Mesenchymal stem cell (in vitro differentiated cells and primary cell): ENCODE measurements at regions not wholly inside any gene's neighbourhood (a gene's known extent, or its start where the extent isn't known, plus 50 kb on each side); places are given as distances from the start of the nearest gene placed in this dataset.

Experiments
- DNase-seq: peaks from one replicate; pipeline ENCODE4 v3.0.0-alpha.2; 2013
- H2AFZ ChIP-seq: one replicate; pipeline ENCODE4 v1.6.1; 2013; ENCODE audit warnings: low read depth, mild to moderate bottlenecking, control low read depth, inconsistent platforms, low read length, moderate library complexity
- H2AK5ac ChIP-seq: 2 replicates; pipeline ENCODE4 v1.6.1; 2013; ENCODE audit warnings: low read length, moderate library complexity, mild to moderate bottlenecking, inconsistent platforms; ENCODE audit not compliant: severe bottlenecking
- H2BK120ac ChIP-seq: one replicate; pipeline ENCODE4 v1.6.1; 2013; ENCODE audit warnings: low read depth, mild to moderate bottlenecking, inconsistent platforms, low read length, moderate library complexity
- H2BK12ac ChIP-seq, 2 experiments: one replicate each; pipeline ENCODE4 v1.6.1; 2013; ENCODE audit warnings: inconsistent platforms in 2 of 2, low read length in 2 of 2, mild to moderate bottlenecking in 2 of 2, moderate library complexity in 2 of 2, control low read depth in 1 of 2
- H2BK15ac ChIP-seq: one replicate; pipeline ENCODE4 v1.6.1; 2013; ENCODE audit warnings: mild to moderate bottlenecking, low read depth, inconsistent platforms; ENCODE audit not compliant: poor library complexity, severe bottlenecking
- H2BK5ac ChIP-seq: 2 replicates; pipeline ENCODE4 v1.6.1; 2013; ENCODE audit warnings: low read depth, mild to moderate bottlenecking, low read length, control low read depth, inconsistent platforms; ENCODE audit not compliant: poor library complexity, severe bottlenecking
- H3K14ac ChIP-seq, 2 experiments: one replicate each; pipeline ENCODE4 v1.6.1; 2013; ENCODE audit warnings: inconsistent platforms in 2 of 2, low read length in 2 of 2, control low read depth in 1 of 2, mild to moderate bottlenecking in 1 of 2, moderate library complexity in 1 of 2
- H3K18ac ChIP-seq, 2 experiments: one replicate each; pipeline ENCODE4 v1.6.1; 2013; ENCODE audit warnings: inconsistent platforms in 2 of 2, low read length in 2 of 2, control low read depth in 1 of 2, low read depth in 1 of 2, mild to moderate bottlenecking in 1 of 2
- H3K23ac ChIP-seq, 2 experiments: one replicate each; pipeline ENCODE4 v1.6.1; 2013; ENCODE audit warnings: inconsistent platforms in 2 of 2, low read length in 2 of 2, mild to moderate bottlenecking in 2 of 2, moderate library complexity in 2 of 2, control low read depth in 1 of 2
- H3K27ac ChIP-seq: 2 replicates; pipeline ENCODE4 v1.5.1; 2013; ENCODE audit warnings: mild to moderate bottlenecking, moderate library complexity, low read length, control low read depth, inconsistent platforms; ENCODE audit not compliant: poor library complexity, severe bottlenecking
- H3K27me3 ChIP-seq, 2 experiments: 2 replicates each; pipeline versions ENCODE4 v1.6.1 to v1.7.0; 2013; ENCODE audit warnings: low read length in 2 of 2, mild to moderate bottlenecking in 2 of 2, moderate library complexity in 2 of 2, control low read depth in 1 of 2, inconsistent platforms in 1 of 2; ENCODE audit not compliant: control insufficient read depth in 1 of 2, insufficient read depth in 1 of 2
- H3K36me3 ChIP-seq, 2 experiments: 2 replicates each; pipeline versions ENCODE4 v1.6.1 to v1.7.0; 2013; ENCODE audit warnings: low read length in 2 of 2, control low read depth in 1 of 2, inconsistent platforms in 1 of 2, low read depth in 1 of 2, mild to moderate bottlenecking in 1 of 2; ENCODE audit not compliant: insufficient read depth in 2 of 2, control insufficient read depth in 1 of 2
- H3K4ac ChIP-seq, 2 experiments: one replicate each; pipeline ENCODE4 v1.6.1; 2013; ENCODE audit warnings: inconsistent platforms in 2 of 2, low read length in 2 of 2, mild to moderate bottlenecking in 2 of 2, moderate library complexity in 2 of 2, control low read depth in 1 of 2, low read depth in 1 of 2
- H3K4me1 ChIP-seq: 2 replicates; pipeline ENCODE4 v1.6.1; 2013; ENCODE audit warnings: low read depth, low read length, control low read depth; ENCODE audit not compliant: control insufficient read depth, insufficient read depth
- H3K4me2 ChIP-seq: 2 replicates; pipeline ENCODE4 v1.6.1; 2013; ENCODE audit warnings: low read length, mild to moderate bottlenecking, inconsistent platforms; ENCODE audit not compliant: poor library complexity, severe bottlenecking
- H3K4me3 ChIP-seq, 2 experiments: 2 replicates each; pipeline versions ENCODE4 v1.5.1 to v1.7.0; 2013; ENCODE audit warnings: low read length in 2 of 2, mild to moderate bottlenecking in 2 of 2, control low read depth in 1 of 2, low read depth in 1 of 2; ENCODE audit not compliant: insufficient read depth in 1 of 2
- H3K79me1 ChIP-seq: replicated peaks from 2 replicates; pipeline ENCODE4 v1.6.1; 2013; ENCODE audit warnings: mild to moderate bottlenecking, control low read depth, low read length, inconsistent platforms; ENCODE audit not compliant: poor library complexity, severe bottlenecking
- H3K9ac ChIP-seq: 2 replicates; pipeline ENCODE4 v1.7.0; 2013; ENCODE audit warnings: mild to moderate bottlenecking, low read length, moderate library complexity
- H3K9me3 ChIP-seq: 2 replicates; pipeline ENCODE4 v1.7.0; 2013; ENCODE audit warnings: mild to moderate bottlenecking, low read length; ENCODE audit not compliant: control insufficient read depth
- H4K8ac ChIP-seq: one replicate; pipeline ENCODE4 v1.6.1; 2013; ENCODE audit warnings: inconsistent platforms, mild to moderate bottlenecking, low read length, moderate library complexity
- H4K91ac ChIP-seq: one replicate; pipeline ENCODE4 v1.6.1; 2013; ENCODE audit warnings: mild to moderate bottlenecking, low read length, inconsistent platforms
- WGBS: methylation state at CpG from one replicate; pipeline ENCODE4 v1.1.7; 2013; ENCODE audit warnings: mixed read lengths; 5-methylcytosine and 5-hydroxymethylcytosine counted together

DNA sequence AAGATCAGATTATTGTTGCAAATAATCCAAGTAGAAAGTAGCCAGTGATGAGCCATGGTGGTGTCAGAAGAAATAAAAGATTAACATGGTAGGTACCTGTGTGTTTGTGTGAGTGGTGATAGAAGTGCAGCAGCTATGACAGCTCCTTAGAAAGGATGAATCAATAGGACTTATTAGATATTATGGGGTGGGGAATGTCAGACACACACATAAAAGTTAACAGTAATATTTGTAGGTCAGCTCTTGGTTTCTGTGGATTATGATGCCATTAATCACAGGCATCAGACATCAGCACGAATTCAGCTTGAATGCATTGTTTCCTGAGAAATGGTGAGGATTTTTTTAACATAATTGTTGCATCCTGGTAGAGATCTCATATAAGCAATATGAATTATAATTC, 695.7 kb downstream of the CENPC start:
- DNase-seq, result no peak
- H2AK5ac ChIP-seq, result no peak overlapping the region
- H3K4ac ChIP-seq, result no peak overlapping the region
- H3K27me3 ChIP-seq, result no peaks in the 10 kb centered on the region
- H3K9me3 ChIP-seq, result no peaks in the 10 kb centered on the region
- no peak overlapping the region for H2BK120ac ChIP-seq
- H4K91ac ChIP-seq, result no peak overlapping the region
- H3K27ac ChIP-seq, result no peak overlapping the region
- H3K4me3 ChIP-seq, result no peak overlapping the region
- no peak overlapping the region for H3K18ac ChIP-seq
- no peak overlapping the region for H2BK12ac ChIP-seq
- no peak overlapping the region for H3K4me2 ChIP-seq
- no peak overlapping the region for H2AFZ ChIP-seq
- no peaks in the 10 kb centered on the region for H3K4me1 ChIP-seq
- H3K23ac ChIP-seq, result no peak overlapping the region
- H2BK5ac ChIP-seq, result no peak overlapping the region
- WGBS, result 60% methylated on average over 1 of the region's 1 CpG
- H2BK15ac ChIP-seq, result no peak overlapping the region
- H3K36me3 ChIP-seq, result no peaks in the 10 kb centered on the region
- H3K9ac ChIP-seq, result no peak overlapping the region
- H3K14ac ChIP-seq, result no peak overlapping the region
- H4K8ac ChIP-seq, result no peak overlapping the region
- H3K79me1 ChIP-seq, result no peaks in the 10 kb centered on the region

- no peak overlapping the region for H3K23ac ChIP-seq
- 100% methylated on average over 1 of the region's 1 CpG for WGBS
- no peaks in the 10 kb centered on the region for H3K36me3 ChIP-seq
- no peak overlapping the region for H2AFZ ChIP-seq
- H2BK5ac ChIP-seq, result no peak overlapping the region
- no peaks in the 10 kb centered on the region for H3K4me1 ChIP-seq
- H2BK120ac ChIP-seq, result no peak overlapping the region
- no peak for DNase-seq
- no peak overlapping the region for H4K8ac ChIP-seq
- no peak overlapping the region for H4K91ac ChIP-seq
- no peak overlapping the region for H3K4ac ChIP-seq
- no peaks in the 10 kb centered on the region for H3K27me3 ChIP-seq
- no peak overlapping the region for H2AK5ac ChIP-seq
- no peaks in the 10 kb centered on the region for H3K9me3 ChIP-seq
- H3K4me2 ChIP-seq, result no peak overlapping the region
- H3K18ac ChIP-seq, result no peak overlapping the region
- H3K9ac ChIP-seq, result no peak overlapping the region
- H3K27ac ChIP-seq, result no peak overlapping the region
- H3K79me1 ChIP-seq, result no peaks in the 10 kb centered on the region
- no peak overlapping the region for H2BK12ac ChIP-seq
- no peak overlapping the region for H3K14ac ChIP-seq
- no peak overlapping the region for H2BK15ac ChIP-seq
- no peak overlapping the region for H3K4me3 ChIP-seq
These were observed 702.6 kb downstream of the CENPC start for GRCh38 chr4:66842724-66843088.

DNA sequence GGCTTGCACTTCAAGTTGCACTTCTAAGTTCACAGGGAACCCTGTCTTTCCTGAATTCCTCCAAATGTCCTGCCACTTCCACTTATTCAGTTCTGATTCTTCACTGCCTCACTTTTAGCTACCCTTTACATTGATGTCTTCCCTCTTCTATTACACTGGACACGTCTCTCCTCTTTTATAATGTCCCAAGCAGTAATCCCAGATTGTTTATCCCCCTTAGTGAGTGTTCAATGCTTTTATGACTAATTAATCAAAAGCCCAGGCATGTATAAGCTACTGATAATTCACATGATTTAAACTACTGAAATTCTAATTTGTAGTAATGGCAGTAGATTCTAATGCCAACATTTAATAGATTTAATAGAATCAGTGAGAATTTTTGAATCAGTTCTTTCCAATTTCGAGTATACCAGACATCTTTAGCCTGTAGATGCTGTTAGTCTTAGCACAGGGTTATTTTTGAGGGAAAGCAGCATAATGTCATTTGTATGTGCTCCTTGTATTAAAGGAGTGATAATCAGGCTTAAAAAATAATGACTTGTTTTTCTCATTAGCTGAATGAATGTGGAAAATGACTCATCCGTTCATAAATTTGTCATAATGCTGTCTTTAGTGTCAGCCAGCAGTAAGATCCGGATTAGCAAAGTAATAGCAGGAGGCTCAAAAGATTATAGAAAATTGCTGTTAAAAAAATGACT, 703.1 kb downstream of the CENPC start:
- no peak overlapping the region for H3K9ac ChIP-seq
- H3K23ac ChIP-seq, result no peak overlapping the region
- no peak overlapping the region for H3K14ac ChIP-seq
- H4K8ac ChIP-seq, result no peak overlapping the region
- no peak overlapping the region for H2AFZ ChIP-seq
- H2BK15ac ChIP-seq, result no peak overlapping the region
- H3K9me3 ChIP-seq, result no peaks in the 10 kb centered on the region
- H2BK5ac ChIP-seq, result no peak overlapping the region
- no peak overlapping the region for H3K18ac ChIP-seq
- H3K4me1 ChIP-seq, result no peaks in the 10 kb centered on the region
- H2BK120ac ChIP-seq, result no peak overlapping the region
- no peak overlapping the region for H3K4me2 ChIP-seq
- no peak overlapping the region for H4K91ac ChIP-seq
- no peaks in the 10 kb centered on the region for H3K36me3 ChIP-seq
- H3K27me3 ChIP-seq, result no peaks in the 10 kb centered on the region
- no peak for DNase-seq
- WGBS, result 78% methylated on average over 4 of the region's 4 CpGs
- H2AK5ac ChIP-seq, result no peak overlapping the region
- no peak overlapping the region for H3K4ac ChIP-seq
- H3K4me3 ChIP-seq, result no peak overlapping the region
- no peak overlapping the region for H2BK12ac ChIP-seq
- H3K79me1 ChIP-seq, result no peaks in the 10 kb centered on the region
- no peak overlapping the region for H3K27ac ChIP-seq

- no peak overlapping the region for H2BK120ac ChIP-seq
- H2AFZ ChIP-seq, result no peak overlapping the region
- no peaks in the 10 kb centered on the region for H3K9me3 ChIP-seq
- H4K8ac ChIP-seq, result no peak overlapping the region
- no peak overlapping the region for H2BK5ac ChIP-seq
- no peak overlapping the region for H3K4ac ChIP-seq
- no peak overlapping the region for H2BK15ac ChIP-seq
- H2AK5ac ChIP-seq, result no peak overlapping the region
- no peak overlapping the region for H2BK12ac ChIP-seq
- no peaks in the 10 kb centered on the region for H3K79me1 ChIP-seq
- no peak overlapping the region for H4K91ac ChIP-seq
- H3K4me1 ChIP-seq, result no peaks in the 10 kb centered on the region
- no peak overlapping the region for H3K27ac ChIP-seq
- DNase-seq, result no peak
- no peaks in the 10 kb centered on the region for H3K36me3 ChIP-seq
- no peak overlapping the region for H3K14ac ChIP-seq
- no peak overlapping the region for H3K18ac ChIP-seq
- no peaks in the 10 kb centered on the region for H3K27me3 ChIP-seq
- H3K23ac ChIP-seq, result no peak overlapping the region
- no peak overlapping the region for H3K4me3 ChIP-seq
- H3K9ac ChIP-seq, result no peak overlapping the region
- no peak overlapping the region for H3K4me2 ChIP-seq
These were observed 705.1 kb downstream of the CENPC start for GRCh38 chr4:66840178-66840577.
